Lower leg skin (tissue), 3 donors: ENCODE measurements at regions not wholly inside any gene's neighbourhood (a gene's known extent, or its start where the extent isn't known, plus 50 kb on each side); places are given as distances from the start of the nearest gene placed in this dataset.

Experiments
- POLR2A ChIP-seq, 2 donors: fragments of 450-650 bp; IDR thresholded peaks; one replicate each; pipeline ENCODE4 v1.6.1; 2016 to 2017; ENCODE audit warnings: antibody characterized with exemption in 2 of 2, mild to moderate bottlenecking in 1 of 2, moderate library complexity in 1 of 2
- TF ChIP-seq, protein P1 (sequence below), 3 donors: fragments of 450-650 bp; IDR thresholded peaks; one replicate each; pipeline ENCODE4 v1.5.1; 2016; ENCODE audit warnings: antibody characterized with exemption in 3 of 3, mild to moderate bottlenecking in 3 of 3, moderate library complexity in 2 of 3

DNA sequence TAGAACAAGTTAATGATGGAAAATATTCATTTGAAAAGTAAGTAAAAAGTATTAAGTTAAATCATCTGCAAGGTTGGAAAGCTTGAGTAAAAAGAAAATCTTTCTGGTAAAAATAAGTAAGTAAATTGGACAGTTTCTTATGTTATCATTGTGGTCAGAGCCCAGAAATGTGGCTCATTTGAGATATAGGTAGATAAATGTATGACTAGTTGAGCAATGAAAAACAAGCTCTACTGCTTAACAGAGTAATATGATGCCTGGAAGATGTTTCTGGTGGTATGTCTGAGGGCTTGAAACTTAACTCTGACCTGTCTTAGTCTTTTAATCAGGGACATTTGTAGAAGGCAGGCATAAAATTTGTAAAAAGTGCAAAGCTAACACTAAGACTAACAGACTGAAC, 444.0 kb downstream of the MFSD1 start:
- no peak for TF ChIP-seq POLR2A (IDR thresholded peaks at IDR 0.05)
- TF ChIP-seq, protein P1, sequence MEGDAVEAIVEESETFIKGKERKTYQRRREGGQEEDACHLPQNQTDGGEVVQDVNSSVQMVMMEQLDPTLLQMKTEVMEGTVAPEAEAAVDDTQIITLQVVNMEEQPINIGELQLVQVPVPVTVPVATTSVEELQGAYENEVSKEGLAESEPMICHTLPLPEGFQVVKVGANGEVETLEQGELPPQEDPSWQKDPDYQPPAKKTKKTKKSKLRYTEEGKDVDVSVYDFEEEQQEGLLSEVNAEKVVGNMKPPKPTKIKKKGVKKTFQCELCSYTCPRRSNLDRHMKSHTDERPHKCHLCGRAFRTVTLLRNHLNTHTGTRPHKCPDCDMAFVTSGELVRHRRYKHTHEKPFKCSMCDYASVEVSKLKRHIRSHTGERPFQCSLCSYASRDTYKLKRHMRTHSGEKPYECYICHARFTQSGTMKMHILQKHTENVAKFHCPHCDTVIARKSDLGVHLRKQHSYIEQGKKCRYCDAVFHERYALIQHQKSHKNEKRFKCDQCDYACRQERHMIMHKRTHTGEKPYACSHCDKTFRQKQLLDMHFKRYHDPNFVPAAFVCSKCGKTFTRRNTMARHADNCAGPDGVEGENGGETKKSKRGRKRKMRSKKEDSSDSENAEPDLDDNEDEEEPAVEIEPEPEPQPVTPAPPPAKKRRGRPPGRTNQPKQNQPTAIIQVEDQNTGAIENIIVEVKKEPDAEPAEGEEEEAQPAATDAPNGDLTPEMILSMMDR (IDR thresholded peaks at IDR 0.05), result no peak
